ENCODE measurements at regions not wholly inside any gene's neighbourhood (a gene's known extent, or its start where the extent isn't known, plus 50 kb on each side); places are given as distances from the start of the nearest gene placed in this dataset.

DNA sequence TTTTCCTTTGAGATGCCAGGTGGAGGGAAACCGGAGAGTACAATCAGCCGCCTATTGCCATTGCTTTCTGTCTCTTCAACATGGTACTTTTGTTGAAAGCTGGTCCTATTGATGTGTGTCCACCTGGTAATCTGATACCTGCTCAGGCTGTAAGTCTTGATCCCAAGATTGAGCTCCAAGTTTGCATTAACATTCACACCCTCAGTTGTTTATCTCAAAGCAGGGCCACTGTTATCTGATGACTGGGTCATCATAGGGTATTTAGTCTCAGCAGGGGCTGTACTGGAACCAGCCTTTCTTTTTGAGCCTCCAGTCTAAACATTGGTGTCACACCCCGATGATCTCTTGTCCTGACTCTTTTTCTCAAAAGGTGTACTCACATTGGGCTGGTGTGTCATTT is 370.3 kb upstream of the TOM1L1 start:
- TF ChIP-seq, protein P1, sequence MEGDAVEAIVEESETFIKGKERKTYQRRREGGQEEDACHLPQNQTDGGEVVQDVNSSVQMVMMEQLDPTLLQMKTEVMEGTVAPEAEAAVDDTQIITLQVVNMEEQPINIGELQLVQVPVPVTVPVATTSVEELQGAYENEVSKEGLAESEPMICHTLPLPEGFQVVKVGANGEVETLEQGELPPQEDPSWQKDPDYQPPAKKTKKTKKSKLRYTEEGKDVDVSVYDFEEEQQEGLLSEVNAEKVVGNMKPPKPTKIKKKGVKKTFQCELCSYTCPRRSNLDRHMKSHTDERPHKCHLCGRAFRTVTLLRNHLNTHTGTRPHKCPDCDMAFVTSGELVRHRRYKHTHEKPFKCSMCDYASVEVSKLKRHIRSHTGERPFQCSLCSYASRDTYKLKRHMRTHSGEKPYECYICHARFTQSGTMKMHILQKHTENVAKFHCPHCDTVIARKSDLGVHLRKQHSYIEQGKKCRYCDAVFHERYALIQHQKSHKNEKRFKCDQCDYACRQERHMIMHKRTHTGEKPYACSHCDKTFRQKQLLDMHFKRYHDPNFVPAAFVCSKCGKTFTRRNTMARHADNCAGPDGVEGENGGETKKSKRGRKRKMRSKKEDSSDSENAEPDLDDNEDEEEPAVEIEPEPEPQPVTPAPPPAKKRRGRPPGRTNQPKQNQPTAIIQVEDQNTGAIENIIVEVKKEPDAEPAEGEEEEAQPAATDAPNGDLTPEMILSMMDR (IDR thresholded peaks at IDR 0.05): no peak

DNA sequence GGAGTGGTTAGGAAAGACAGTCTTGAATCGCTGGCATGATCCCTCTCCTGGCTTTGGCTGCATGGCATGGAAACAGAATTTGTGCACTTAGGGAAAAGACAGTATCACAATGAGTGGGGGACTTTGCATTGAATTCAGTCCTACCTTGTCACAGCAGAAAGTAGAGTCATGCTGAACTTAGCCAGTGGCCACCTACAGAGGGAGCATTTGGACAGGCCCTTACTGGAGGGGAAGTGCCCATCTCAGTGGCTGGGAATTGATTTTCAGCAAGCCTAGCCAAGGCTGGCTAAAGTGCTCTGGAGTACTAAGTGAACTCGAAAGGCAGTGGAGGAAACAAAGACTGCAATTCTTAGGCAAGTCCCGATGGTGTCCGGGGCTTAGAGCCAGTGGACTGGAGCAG is 364.3 kb upstream of the TOM1L1 start:
- Histone ChIP-seq H3K27me3 (ENCODE audit: control insufficient read depth, insufficient read depth, low read length) (no peaks in the 10 kb centered on the region), H3K27ac (no peak overlapping the region), H3K4me3 (ENCODE audit: low read depth, low read length) (no peak overlapping the region), H2AFZ (no peak overlapping the region), H3K79me2 (no peaks in the 10 kb centered on the region), H3K4me1 (no peaks in the 10 kb centered on the region), H3K9ac (no peak overlapping the region), H3K4me2 (ENCODE audit: low read length) (no peak overlapping the region), H3K36me3 (ENCODE audit: control insufficient read depth, insufficient read depth, low read length) (peaks cover 3% of the 10 kb centered on the region), H3K9me3 (ENCODE audit: control insufficient read depth, low read length) (no peaks in the 10 kb centered on the region)
- TF ChIP-seq, protein P1 (IDR thresholded peaks at IDR 0.05): no peak

More for the DNA sequence above, 370.3 kb upstream of the TOM1L1 start:
- H3K27ac ChIP-seq: no peak overlapping the region
- no peak overlapping the region for H2AFZ ChIP-seq
- no peaks in the 10 kb centered on the region for H3K79me2 ChIP-seq
- H3K4me3 ChIP-seq (ENCODE audit: low read depth, low read length): no peak overlapping the region
- no peaks in the 10 kb centered on the region for H3K27me3 ChIP-seq (ENCODE audit: control insufficient read depth, insufficient read depth, low read length)
- no peaks in the 10 kb centered on the region for H3K9me3 ChIP-seq (ENCODE audit: control insufficient read depth, low read length)
- H3K4me2 ChIP-seq (ENCODE audit: low read length): no peak overlapping the region
- no peak overlapping the region for H3K9ac ChIP-seq
- H3K36me3 ChIP-seq (ENCODE audit: control insufficient read depth, insufficient read depth, low read length): no peaks in the 10 kb centered on the region
- no peaks in the 10 kb centered on the region for H3K4me1 ChIP-seq

DNA sequence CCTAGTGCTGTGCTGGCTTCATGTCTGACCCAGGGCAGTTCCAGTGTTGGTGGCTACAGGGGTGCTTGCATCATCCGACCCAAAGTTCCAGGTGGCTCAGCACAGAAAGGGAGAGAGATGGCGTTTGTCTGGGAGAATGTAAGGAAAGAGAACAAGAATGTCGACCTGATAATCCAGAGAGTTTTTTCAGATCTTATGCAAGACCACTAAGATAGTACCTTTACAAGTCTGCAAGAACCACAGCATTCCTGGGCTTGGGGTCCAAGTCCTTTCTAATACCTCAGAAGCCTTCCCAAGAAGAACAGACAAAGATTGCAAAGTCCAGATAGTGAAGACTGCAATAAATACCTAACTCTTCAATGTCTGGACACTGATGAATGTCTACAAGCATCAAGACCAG is 363.0 kb upstream of the TOM1L1 start:
- no peaks in the 10 kb centered on the region for H3K4me1 ChIP-seq
- TF ChIP-seq, protein P1 (IDR thresholded peaks at IDR 0.05): no peak
- H3K27ac ChIP-seq: no peak overlapping the region
- H3K36me3 ChIP-seq (ENCODE audit: control insufficient read depth, insufficient read depth, low read length): peaks cover 3% of the 10 kb centered on the region
- no peaks in the 10 kb centered on the region for H3K9me3 ChIP-seq (ENCODE audit: control insufficient read depth, low read length)
- no peaks in the 10 kb centered on the region for H3K79me2 ChIP-seq
- no peak overlapping the region for H3K4me3 ChIP-seq (ENCODE audit: low read depth, low read length)
- H3K9ac ChIP-seq: no peak overlapping the region
- H3K27me3 ChIP-seq (ENCODE audit: control insufficient read depth, insufficient read depth, low read length): no peaks in the 10 kb centered on the region
- no peak overlapping the region for H3K4me2 ChIP-seq (ENCODE audit: low read length)
- no peak overlapping the region for H2AFZ ChIP-seq

DNA sequence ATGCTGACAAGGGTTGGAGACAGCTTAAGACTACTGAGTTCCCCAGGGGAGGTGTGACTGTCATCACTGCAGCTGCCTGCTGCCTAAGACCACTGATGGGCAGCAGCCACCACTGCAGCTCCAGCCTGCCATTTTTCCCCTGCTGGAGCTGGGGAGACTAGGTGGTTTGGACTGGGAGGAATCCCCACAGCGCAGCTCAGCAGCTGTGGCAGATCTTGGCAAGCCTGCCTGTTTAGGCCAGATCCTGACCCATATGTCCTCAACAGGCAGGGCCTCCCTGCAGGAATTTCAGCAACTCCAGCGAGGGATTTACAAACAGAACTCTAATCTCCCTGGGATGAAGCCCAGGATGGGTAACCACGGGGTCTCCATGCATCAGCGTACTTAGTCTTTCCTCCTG is 356.4 kb upstream of the TOM1L1 start:
- Histone ChIP-seq H3K27ac (no peak overlapping the region), H2AFZ (no peak overlapping the region), H3K9ac (no peak overlapping the region), H3K79me2 (no peaks in the 10 kb centered on the region), H3K4me2 (ENCODE audit: low read length) (no peak overlapping the region), H3K27me3 (ENCODE audit: control insufficient read depth, insufficient read depth, low read length) (no peaks in the 10 kb centered on the region), H3K4me3 (ENCODE audit: low read depth, low read length) (no peak overlapping the region), H3K4me1 (no peaks in the 10 kb centered on the region), H3K36me3 (ENCODE audit: control insufficient read depth, insufficient read depth, low read length) (no peaks in the 10 kb centered on the region), H3K9me3 (ENCODE audit: control insufficient read depth, low read length) (no peaks in the 10 kb centered on the region)
- TF ChIP-seq, protein P1 (IDR thresholded peaks at IDR 0.05): no peak

DNA sequence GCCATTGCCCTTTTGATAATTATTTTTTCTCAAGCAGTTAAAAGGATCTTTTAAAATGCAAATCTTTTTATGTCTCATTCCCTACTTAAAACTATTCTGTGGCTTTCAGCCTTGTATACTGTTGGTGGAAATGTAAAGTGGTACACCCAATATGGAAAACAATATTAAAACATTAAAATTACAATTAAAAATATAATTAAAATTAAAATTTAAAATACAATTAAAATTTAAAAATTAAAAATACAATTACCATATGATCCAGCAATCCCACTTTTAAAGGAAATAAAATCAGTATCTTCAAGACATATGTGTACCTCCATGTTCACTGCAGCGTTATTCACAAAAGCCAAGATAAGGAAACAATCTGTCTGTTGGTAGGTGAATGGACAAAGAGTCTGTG is 340.8 kb upstream of the TOM1L1 start:
- no peaks in the 10 kb centered on the region for H3K27me3 ChIP-seq (ENCODE audit: control insufficient read depth, insufficient read depth, low read length)
- TF ChIP-seq, protein P1 (IDR thresholded peaks at IDR 0.05): no peak

More for the DNA sequence above, 340.8 kb upstream of the TOM1L1 start:
- H3K9me3 ChIP-seq (ENCODE audit: control insufficient read depth, low read length): no peaks in the 10 kb centered on the region
- no peak overlapping the region for H3K4me2 ChIP-seq (ENCODE audit: low read length)
- H3K79me2 ChIP-seq: no peaks in the 10 kb centered on the region
- H3K4me3 ChIP-seq (ENCODE audit: low read depth, low read length): no peak overlapping the region
- H3K36me3 ChIP-seq (ENCODE audit: control insufficient read depth, insufficient read depth, low read length): no peaks in the 10 kb centered on the region
- no peak overlapping the region for H3K9ac ChIP-seq
- H2AFZ ChIP-seq: no peak overlapping the region
- H3K4me1 ChIP-seq: no peaks in the 10 kb centered on the region
- no peak overlapping the region for H3K27ac ChIP-seq

Measured in parathyroid adenoma (tissue), 2 donors.